HepG2 (cell line): ENCODE measurements at regions not wholly inside any gene's neighbourhood (a gene's known extent, or its start where the extent isn't known, plus 50 kb on each side); places are given as distances from the start of the nearest gene placed in this dataset.

ENCODE experiments used
- ATAC-seq: fragments of 200-7000 bp; cut with Tn5 transposase; 3 replicates; pipeline ENCODE4 v1.9.1; 2020; ENCODE audit warnings: mild to moderate bottlenecking, moderate library complexity
- BruUV-seq: library from RNA; stranded (reverse); fragments of 400-500 nt; replicated peaks from 2 replicates; lab custom pipeline; 2021; lab: Mats Ljungman, UMichigan
- CTCF ChIA-PET: fragments of 300-600 bp; formaldehyde crosslinking; extraction: SDS; loops from one replicate; lab custom pipeline; 2021; ENCODE audit warnings: low total read pairs, inconsistent platforms, low intra/inter-chr PET ratio; lab: Yijun Ruan, JAX
- POLR2A ChIA-PET: fragments of 350-600 bp; sonication (Branson Sonifier 250); formaldehyde crosslinking; loops from one replicate; lab custom pipeline; 2020; ENCODE audit warnings: antibody characterized with exemption, inconsistent platforms; lab: Yijun Ruan, JAX
- DNase-seq: peaks from one replicate; pipeline ENCODE4 v3.0.0-alpha.2; 2015; ENCODE audit warnings: low spot score
- FAIRE-seq: peaks from 3 replicates; lab custom pipeline; 2011; peaks lifted over from hg19 to GRCh38; lab: Jason Lieb, UNC
- H2AFZ ChIP-seq: one replicate; pipeline ENCODE4 v1.6.1; 2011; ENCODE audit warnings: low read length, inconsistent platforms
- H3K27ac ChIP-seq: fragments of 300-600 bp; 3 replicates; pipeline ENCODE4 v1.8.0; 2011; ENCODE audit warnings: mixed run types, mild to moderate bottlenecking, mixed read lengths, low read length, inconsistent platforms; ENCODE audit not compliant: insufficient read depth; ENCODE audit errors: extremely low read length
- H3K27me3 ChIP-seq, 2 experiments: fragments of 200-600 bp in 1 of 2; 2 replicates in 1 of 2; 3 replicates in 1 of 2; pipeline versions ENCODE4 v1.6.0 to v1.8.0; 2011; ENCODE audit warnings: low read length in 2 of 2, mild to moderate bottlenecking in 2 of 2, moderate library complexity in 2 of 2, inconsistent platforms in 1 of 2; ENCODE audit not compliant: insufficient read depth in 2 of 2, control insufficient read depth in 1 of 2
- H3K36me3 ChIP-seq, 2 experiments: fragments of 200-600 bp in 1 of 2; replicated peaks in 1 of 2; 2 replicates in 1 of 2; 3 replicates in 1 of 2; pipeline versions ENCODE4 v1.5.1 to v1.8.0; 2011; ENCODE audit warnings: low read length in 2 of 2, inconsistent platforms in 1 of 2; ENCODE audit not compliant: insufficient read depth in 2 of 2, control insufficient read depth in 1 of 2
- H3K4me1 ChIP-seq: 2 replicates; pipeline ENCODE4 v1.5.1; 2012; ENCODE audit warnings: low read length, inconsistent platforms; ENCODE audit not compliant: insufficient read depth
- H3K4me2 ChIP-seq: 2 replicates; pipeline ENCODE4 v1.6.0; 2011; ENCODE audit warnings: low read depth, low read length, inconsistent platforms
- H3K4me3 ChIP-seq, 3 experiments: fragments of 200-600 bp in 1 of 3; sonication (generic), shearing (Covaris generic) in 1 of 3; replicated peaks in 1 of 3; 2 replicates each; pipeline ENCODE4 v1.5.1; 2011 to 2016; ENCODE audit warnings: low read length in 3 of 3, inconsistent platforms in 2 of 3, low read depth in 2 of 3, mild to moderate bottlenecking in 2 of 3, control low read depth in 1 of 3, mixed read lengths in 1 of 3; ENCODE audit not compliant: insufficient read depth in 1 of 3
- H3K79me2 ChIP-seq: one replicate; pipeline ENCODE4 v1.6.1; 2011; ENCODE audit warnings: low read length, inconsistent platforms; ENCODE audit not compliant: insufficient read depth
- H3K9ac ChIP-seq: 2 replicates; pipeline ENCODE4 v1.6.0; 2011; ENCODE audit warnings: mild to moderate bottlenecking, low read depth, low read length, inconsistent platforms; ENCODE audit not compliant: insufficient read depth
- H3K9me3 ChIP-seq: 2 replicates; pipeline ENCODE4 v1.5.1; 2012; ENCODE audit warnings: mild to moderate bottlenecking, low read length
- H4K20me1 ChIP-seq: 2 replicates; pipeline ENCODE4 v1.6.0; 2011; ENCODE audit warnings: inconsistent platforms, mild to moderate bottlenecking, low read length, moderate library complexity; ENCODE audit not compliant: insufficient read depth
- BRF2 ChIP-seq: sonication (generic); formaldehyde crosslinking; IDR thresholded peaks from 2 replicates; pipeline ENCODE4 v1.8.1; 2022; ENCODE audit warnings: mild to moderate bottlenecking, missing genetic modification reagents
- NFE2L1 ChIP-seq: sonication (generic); formaldehyde crosslinking; IDR thresholded peaks from 2 replicates; pipeline ENCODE4 v1.4.0; 2020; ENCODE audit warnings: missing genetic modification reagents, mild to moderate bottlenecking, borderline replicate concordance
- NFRKB ChIP-seq: fragments of 450-650 bp; IDR thresholded peaks from 2 replicates; pipeline ENCODE4 v1.6.1; 2017
- NR2F1 ChIP-seq, 2 experiments: fragments of 450-650 bp in 1 of 2; formaldehyde crosslinking in 1 of 2; IDR thresholded peaks; 2 replicates each; pipeline versions ENCODE4 v1.5.0 to v1.6.1; 2016 to 2020; ENCODE audit warnings: mild to moderate bottlenecking in 1 of 2, missing compliant biosample characterization in 1 of 2, missing genetic modification reagents in 1 of 2, moderate library complexity in 1 of 2
- RFXAP ChIP-seq: sonication (generic); formaldehyde crosslinking; IDR thresholded peaks from 2 replicates; pipeline ENCODE4 v1.4.0; 2020; ENCODE audit warnings: missing genetic modification reagents, borderline replicate concordance
- SOX13 ChIP-seq, 3 experiments: fragments of 450-650 bp in 1 of 3; sonication (generic) in 1 of 3; formaldehyde crosslinking in 1 of 3; IDR thresholded peaks in 2 of 3; conservative IDR thresholded peaks in 1 of 3; 2 replicates each; pipeline versions ENCODE4 v1.5.0 to v1.6.1; 2016 to 2020; ENCODE audit warnings: antibody characterized with exemption in 1 of 3, mild to moderate bottlenecking in 1 of 3, missing compliant biosample characterization in 1 of 3, missing genetic modification reagents in 1 of 3, moderate library complexity in 1 of 3
- ZNF20 ChIP-seq: sonication (generic); formaldehyde crosslinking; IDR thresholded peaks from 2 replicates; pipeline ENCODE4 v1.4.0; 2020; ENCODE audit warnings: mild to moderate bottlenecking, moderate library complexity, missing genetic modification reagents
- ZNF34 ChIP-seq: sonication (generic); formaldehyde crosslinking; IDR thresholded peaks from 2 replicates; pipeline ENCODE4 v1.4.0; 2020; ENCODE audit warnings: mild to moderate bottlenecking, missing genetic modification reagents, borderline replicate concordance
- ZNF546 ChIP-seq: sonication (generic); formaldehyde crosslinking; conservative IDR thresholded peaks from 2 replicates; pipeline ENCODE4 v1.8.1; 2023; ENCODE audit warnings: mild to moderate bottlenecking, missing genetic modification reagents
- ZNF7 ChIP-seq: IDR thresholded peaks from 2 replicates; pipeline ENCODE4 v1.6.1; 2016; ENCODE audit warnings: missing biosample characterization, missing genetic modification reagents
- WGBS: methylation state at CpG from one replicate; pipeline ENCODE4 v1.1.6; 2017; ENCODE audit warnings: low lambda C conversion rate; 5-methylcytosine and 5-hydroxymethylcytosine counted together
- in situ Hi-C: cut with HindIII; loops from 2 replicates; pipeline ENCODE4 v1.10.0; 2017; ENCODE audit warnings: low pct_unique_long_range_greater_than_20kb; ENCODE audit not compliant: extremely low pct_ligation_motif_present
- intact Hi-C: fragments of 100-400 bp; cut with micrococcal nuclease; formaldehyde crosslinking; loops from one replicate; pipeline ENCODE4 v1.10.0; 2022; ENCODE audit not compliant: unreplicated experiment
- TF ChIP-seq, protein P1 (sequence below): sonication (generic); formaldehyde crosslinking; IDR thresholded peaks from 2 replicates; pipeline ENCODE4 v1.5.1; 2020; ENCODE audit warnings: mild to moderate bottlenecking, moderate library complexity, missing genetic modification reagents
- TF ChIP-seq, protein P2 (sequence below): sonication (generic); formaldehyde crosslinking; IDR thresholded peaks from 2 replicates; pipeline ENCODE4 v1.5.0; 2020; ENCODE audit warnings: mild to moderate bottlenecking, missing genetic modification reagents
- TF ChIP-seq, protein P3 (sequence below), 2 experiments: sonication (generic) in 1 of 2; formaldehyde crosslinking in 1 of 2; IDR thresholded peaks; 2 replicates each; pipeline versions ENCODE4 v1.4.0 to v1.6.1; 2016 to 2020; ENCODE audit warnings: borderline replicate concordance in 1 of 2, low read depth in 1 of 2, mild to moderate bottlenecking in 1 of 2, missing genetic modification reagents in 1 of 2

DNA sequence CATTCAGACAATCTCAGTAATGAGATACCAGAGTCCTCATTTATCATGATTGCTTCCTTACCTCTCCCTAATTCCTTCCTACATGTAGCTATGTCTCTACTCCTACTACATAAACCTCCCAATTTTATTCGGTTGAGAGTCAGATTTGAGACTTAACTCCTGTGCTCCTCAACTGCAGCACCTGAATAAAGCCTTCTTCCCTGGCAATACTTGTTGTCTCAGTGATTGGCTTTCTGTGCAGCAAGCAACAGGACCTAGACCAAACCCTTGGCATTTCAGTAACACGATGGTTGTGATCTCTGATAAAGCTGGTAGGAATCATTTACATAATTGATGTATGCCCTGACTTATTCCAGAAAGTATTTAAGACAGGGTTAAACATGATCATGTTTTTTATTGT, 106.7 kb upstream of the NANOGP8 start (continued):
- TF ChIP-seq, protein P1, sequence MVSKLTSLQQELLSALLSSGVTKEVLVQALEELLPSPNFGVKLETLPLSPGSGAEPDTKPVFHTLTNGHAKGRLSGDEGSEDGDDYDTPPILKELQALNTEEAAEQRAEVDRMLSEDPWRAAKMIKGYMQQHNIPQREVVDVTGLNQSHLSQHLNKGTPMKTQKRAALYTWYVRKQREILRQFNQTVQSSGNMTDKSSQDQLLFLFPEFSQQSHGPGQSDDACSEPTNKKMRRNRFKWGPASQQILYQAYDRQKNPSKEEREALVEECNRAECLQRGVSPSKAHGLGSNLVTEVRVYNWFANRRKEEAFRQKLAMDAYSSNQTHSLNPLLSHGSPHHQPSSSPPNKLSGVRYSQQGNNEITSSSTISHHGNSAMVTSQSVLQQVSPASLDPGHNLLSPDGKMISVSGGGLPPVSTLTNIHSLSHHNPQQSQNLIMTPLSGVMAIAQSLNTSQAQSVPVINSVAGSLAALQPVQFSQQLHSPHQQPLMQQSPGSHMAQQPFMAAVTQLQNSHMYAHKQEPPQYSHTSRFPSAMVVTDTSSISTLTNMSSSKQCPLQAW (CRISPR knock-in tag): no peak
- no peak for TF ChIP-seq ZNF34 (CRISPR knock-in tag)
- no peak for TF ChIP-seq RFXAP (CRISPR knock-in tag)

GRCh38 chr15:35186346-35186745, 101.3 kb upstream of the NANOGP8 start:
- Histone ChIP-seq H3K36me3 (no peaks in the 10 kb centered on the region), H3K27ac (no peak overlapping the region), H4K20me1 (no peaks in the 10 kb centered on the region), H3K27me3 (no peaks in the 10 kb centered on the region), H3K4me3 (no peak overlapping the region), H3K4me2 (no peak overlapping the region), H3K4me1 (no peaks in the 10 kb centered on the region), H3K9ac (no peak overlapping the region), H2AFZ (no peak overlapping the region), H3K9me3 (peaks cover 11% of the 10 kb centered on the region), H3K79me2 (no peaks in the 10 kb centered on the region)
- WGBS: 46% methylated on average over 1 of the region's 1 CpG
- DNase-seq (no peak), ATAC-seq (no peak), FAIRE-seq (no peak)
- in situ Hi-C loops (no loop called here), intact Hi-C loops (no loop called here)
- CTCF ChIA-PET: no interaction called here
- POLR2A ChIA-PET: no interaction called here
- BruUV-seq: no TSS peak
- TF ChIP-seq BRF2 (no peak), ZNF546 (CRISPR knock-in tag) (no peak), NR2F1 (CRISPR knock-in tag; IDR thresholded peaks at IDR 0.05) (no peak), NFE2L1 (CRISPR knock-in tag) (no peak), NFRKB (no peak), ZNF7 (CRISPR knock-in tag) (no peak), ZNF20 (no peak), SOX13 (IDR thresholded peaks at IDR 0.05) (no peak), SOX13 (CRISPR knock-in tag; conservative IDR thresholded peaks at IDR 0.05 in 1 of 2, IDR thresholded peaks at IDR 0.05 in 1 of 2) (no peak)
- TF ChIP-seq, protein P2, sequence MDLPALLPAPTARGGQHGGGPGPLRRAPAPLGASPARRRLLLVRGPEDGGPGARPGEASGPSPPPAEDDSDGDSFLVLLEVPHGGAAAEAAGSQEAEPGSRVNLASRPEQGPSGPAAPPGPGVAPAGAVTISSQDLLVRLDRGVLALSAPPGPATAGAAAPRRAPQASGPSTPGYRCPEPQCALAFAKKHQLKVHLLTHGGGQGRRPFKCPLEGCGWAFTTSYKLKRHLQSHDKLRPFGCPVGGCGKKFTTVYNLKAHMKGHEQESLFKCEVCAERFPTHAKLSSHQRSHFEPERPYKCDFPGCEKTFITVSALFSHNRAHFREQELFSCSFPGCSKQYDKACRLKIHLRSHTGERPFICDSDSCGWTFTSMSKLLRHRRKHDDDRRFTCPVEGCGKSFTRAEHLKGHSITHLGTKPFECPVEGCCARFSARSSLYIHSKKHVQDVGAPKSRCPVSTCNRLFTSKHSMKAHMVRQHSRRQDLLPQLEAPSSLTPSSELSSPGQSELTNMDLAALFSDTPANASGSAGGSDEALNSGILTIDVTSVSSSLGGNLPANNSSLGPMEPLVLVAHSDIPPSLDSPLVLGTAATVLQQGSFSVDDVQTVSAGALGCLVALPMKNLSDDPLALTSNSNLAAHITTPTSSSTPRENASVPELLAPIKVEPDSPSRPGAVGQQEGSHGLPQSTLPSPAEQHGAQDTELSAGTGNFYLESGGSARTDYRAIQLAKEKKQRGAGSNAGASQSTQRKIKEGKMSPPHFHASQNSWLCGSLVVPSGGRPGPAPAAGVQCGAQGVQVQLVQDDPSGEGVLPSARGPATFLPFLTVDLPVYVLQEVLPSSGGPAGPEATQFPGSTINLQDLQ: no peak
- TF ChIP-seq, protein P3, sequence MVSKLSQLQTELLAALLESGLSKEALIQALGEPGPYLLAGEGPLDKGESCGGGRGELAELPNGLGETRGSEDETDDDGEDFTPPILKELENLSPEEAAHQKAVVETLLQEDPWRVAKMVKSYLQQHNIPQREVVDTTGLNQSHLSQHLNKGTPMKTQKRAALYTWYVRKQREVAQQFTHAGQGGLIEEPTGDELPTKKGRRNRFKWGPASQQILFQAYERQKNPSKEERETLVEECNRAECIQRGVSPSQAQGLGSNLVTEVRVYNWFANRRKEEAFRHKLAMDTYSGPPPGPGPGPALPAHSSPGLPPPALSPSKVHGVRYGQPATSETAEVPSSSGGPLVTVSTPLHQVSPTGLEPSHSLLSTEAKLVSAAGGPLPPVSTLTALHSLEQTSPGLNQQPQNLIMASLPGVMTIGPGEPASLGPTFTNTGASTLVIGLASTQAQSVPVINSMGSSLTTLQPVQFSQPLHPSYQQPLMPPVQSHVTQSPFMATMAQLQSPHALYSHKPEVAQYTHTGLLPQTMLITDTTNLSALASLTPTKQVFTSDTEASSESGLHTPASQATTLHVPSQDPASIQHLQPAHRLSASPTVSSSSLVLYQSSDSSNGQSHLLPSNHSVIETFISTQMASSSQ (IDR thresholded peaks at IDR 0.05; ENCODE audit: low read depth): no peak
- TF ChIP-seq, protein P3 (CRISPR knock-in tag; IDR thresholded peaks at IDR 0.05; ENCODE audit: borderline replicate concordance): no peak
